COLO829 (cell line): ENCODE measurements at regions not wholly inside any gene's neighbourhood (a gene's known extent, or its start where the extent isn't known, plus 50 kb on each side); places are given as distances from the start of the nearest gene placed in this dataset.

Experiments
- DNase-seq: peaks from one replicate; pipeline ENCODE4 v3.0.0; 2012; ENCODE audit warnings: low spot score

- DNase-seq = peak; percentile 13
These were observed 632.4 kb downstream of the NYAP2 start for GRCh38 chr2:226031647-226032501.

DNA sequence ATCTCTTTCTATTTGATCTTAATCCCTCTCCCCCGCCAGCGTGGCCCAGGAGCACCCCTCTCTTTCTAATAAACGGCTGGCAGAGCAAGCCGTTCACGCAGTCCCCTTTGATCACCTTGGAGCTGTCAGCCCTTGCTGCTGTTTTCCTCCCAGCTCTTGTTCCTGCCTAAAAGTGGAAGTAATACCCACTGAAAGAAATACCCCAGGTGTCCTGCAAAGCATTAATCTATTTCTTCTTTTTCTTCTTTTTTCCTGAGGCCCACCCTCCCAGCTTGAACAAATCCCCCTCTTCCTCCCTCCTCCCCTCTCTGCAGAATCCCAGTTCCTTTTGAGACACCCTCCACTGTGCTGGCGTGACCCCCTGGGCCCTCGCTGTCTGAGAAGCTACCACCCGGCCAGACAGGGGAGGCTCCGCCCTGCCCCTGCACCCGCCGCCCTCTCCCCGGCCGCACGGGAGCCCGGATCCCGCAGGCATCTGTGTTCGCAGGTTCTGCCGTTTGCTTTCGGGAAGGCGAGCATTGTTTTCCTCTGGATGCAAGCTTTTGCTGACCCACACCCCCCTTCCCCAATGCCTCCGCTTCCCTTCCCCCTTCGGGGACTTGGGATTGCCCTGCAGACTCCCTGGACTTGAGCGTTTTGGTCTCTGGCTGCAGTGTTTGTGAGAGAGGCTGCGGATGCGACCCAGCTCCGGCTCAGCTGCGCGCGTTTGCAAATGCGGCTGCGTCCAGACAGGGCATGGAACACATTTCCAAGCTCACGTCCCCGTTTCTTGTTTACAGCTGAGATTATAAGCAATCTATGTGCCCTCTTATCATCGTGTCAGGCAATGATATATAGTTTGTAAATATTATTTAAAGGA, 631.5 kb downstream of the NYAP2 start:
- peak; percentile 38 for DNase-seq

DNA sequence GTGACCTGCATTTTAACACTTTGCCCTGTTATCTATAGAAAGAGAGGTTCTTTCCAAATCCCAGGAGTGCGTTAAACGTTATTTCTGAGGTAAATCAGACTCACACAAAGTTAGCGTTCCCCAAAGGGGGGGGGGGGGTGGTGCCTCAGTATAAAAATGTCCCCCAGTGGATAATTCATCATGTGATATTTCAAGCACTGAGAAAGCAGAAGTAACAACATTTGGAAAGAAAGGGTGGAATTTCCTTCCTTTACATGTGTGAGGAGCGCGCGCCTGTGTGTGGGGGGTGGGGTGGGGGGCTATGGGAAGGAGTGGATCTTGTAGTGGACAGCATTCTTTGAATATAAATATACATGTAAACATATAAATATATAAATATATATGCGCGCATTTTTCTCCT, 630.9 kb downstream of the NYAP2 start:
- DNase-seq = no peak

DNA sequence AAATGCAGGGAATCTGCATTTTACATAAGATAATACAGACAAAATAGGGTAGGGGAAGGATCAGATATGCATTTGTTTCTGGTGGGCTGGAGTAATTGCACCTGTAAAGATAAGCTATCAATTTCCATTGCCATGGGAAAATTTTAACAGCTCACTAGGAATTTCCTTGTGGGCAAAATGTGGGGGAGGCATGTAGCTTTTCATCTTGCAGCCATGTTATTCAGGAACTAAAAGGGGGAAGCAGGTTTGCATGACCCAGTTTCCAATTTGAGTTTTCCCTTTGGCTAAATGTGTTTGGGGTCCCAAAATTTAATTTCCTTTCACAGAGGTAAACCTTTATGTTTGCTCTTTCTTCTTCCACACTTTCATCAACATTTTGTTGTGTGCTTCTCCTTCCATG, 624.4 kb downstream of the NYAP2 start:
- no peak for DNase-seq

GRCh38 chr2:226023383-226023782, 623.9 kb downstream of the NYAP2 start:
- no peak for DNase-seq

GRCh38 chr2:226020956-226021355, 621.4 kb downstream of the NYAP2 start:
- DNase-seq = no peak

GRCh38 chr2:226020176-226020575, 620.7 kb downstream of the NYAP2 start:
- no peak for DNase-seq

DNA sequence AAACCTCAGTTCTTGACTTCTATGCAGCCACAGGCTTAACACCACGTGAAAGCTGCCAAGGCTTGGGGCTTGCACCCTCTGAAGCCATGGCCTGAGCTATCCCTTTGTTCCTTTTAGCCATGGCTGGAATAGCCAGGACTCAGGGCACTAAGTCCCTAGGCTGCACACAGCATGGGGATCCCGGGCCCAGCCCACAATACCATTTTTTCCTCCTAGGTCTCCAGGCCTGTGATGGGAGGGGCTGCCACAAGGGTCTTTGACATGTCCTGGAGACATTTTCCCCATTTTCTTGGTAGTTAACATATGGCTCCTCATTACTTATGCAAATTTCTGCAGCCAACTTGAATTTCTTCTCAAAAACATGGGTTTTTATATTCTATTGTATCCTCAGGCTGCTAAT, 619.1 kb downstream of the NYAP2 start:
- DNase-seq = no peak

DNA sequence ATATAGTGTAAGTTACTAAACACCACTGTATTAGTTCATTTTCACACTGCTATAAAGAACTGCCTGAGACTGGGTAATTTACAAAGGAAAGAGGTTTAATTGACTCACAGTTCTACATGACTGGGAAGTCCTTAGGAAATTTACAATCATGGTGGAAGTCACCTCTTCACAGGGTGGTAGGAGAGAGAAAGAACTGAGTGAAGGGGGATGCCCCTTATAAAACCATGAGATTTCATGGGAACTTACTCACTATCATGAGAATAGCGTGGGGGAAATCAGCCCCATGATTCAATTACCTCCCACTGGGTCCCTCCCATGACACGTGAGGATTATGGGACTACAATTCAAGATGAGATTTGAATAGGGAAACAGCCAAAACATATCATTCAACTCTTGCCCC, 618.0 kb downstream of the NYAP2 start:
- no peak for DNase-seq

- no peak for DNase-seq
These were observed 617.6 kb downstream of the NYAP2 start for GRCh38 chr2:226017107-226017506.

DNA sequence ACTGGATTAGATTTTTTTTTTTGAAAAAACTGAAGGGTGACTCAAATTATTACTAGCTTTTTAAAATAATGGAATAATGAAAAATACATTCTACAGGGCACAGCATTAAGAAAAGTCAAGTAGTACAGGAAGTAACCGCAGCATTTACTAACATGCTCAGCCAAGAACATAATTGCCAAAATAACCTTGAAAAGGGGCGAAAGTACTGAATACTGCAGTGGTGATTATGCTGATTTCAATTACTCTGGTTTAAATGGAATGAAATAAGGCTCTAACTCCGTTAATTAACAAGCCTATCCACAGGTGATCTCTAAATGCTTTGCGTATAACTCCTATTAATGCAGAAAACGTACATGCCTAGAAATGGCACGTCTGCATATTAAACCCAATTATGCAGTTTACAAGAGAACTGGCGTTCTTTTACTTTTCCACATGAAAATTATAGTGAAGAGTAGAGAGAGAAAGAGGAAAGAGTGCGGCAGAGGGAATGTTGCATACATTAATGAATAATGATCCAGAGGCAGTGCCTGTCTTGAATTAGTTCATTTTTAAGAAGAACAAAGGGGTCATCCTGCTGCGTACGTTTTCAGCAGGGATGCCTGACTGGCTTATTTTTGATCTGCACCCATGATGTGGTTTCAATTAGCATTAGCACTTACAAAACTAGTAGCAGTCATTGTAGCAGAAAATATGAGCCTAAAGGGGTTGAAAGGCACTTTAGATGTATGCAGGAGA, 612.4 kb downstream of the NYAP2 start:
- no peak for DNase-seq

DNA sequence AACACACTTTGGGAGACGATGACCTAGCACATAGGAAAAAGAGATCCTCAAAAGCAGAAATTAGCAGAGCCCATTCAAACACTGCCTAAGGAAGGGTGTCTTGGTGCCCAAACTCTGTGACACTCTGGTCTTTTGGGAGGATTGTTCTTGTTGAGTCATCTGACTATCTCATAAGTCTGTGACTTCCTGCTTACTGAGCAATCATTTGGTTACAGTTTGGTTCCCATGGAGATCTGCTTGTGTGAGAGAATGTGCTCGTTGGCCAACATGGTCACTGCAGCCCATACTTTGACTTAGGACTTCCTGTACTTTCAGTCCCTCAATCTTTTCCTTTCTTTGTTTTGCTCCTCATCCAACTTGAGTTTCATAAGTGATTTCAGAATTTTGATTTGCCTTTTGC, 602.9 kb downstream of the NYAP2 start:
- DNase-seq = peak; percentile 40

- DNase-seq = no peak
These were observed 602.2 kb downstream of the NYAP2 start for GRCh38 chr2:226001716-226002115.

- DNase-seq = no peak
These were observed 600.2 kb downstream of the NYAP2 start for GRCh38 chr2:225999692-226000091.

DNA sequence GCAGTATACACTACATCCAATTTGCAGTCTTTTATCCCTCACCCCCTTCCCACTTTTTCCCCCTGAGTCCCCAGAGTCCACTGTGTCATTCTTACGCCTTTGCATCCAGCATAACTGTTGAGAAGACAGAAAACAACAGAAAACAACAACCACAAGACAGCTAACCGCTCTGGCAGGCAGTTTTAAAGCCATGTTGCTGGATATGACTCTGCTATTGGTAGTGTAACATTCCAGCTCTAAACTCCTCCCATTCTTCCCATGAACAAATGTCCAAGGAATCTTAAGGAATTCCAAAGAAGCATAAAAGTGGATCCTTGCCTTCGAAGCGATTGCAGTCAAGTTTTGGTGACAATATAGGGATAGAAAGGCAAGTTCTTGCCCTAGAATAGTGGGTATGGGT, 599.1 kb downstream of the NYAP2 start:
- no peak for DNase-seq

DNA sequence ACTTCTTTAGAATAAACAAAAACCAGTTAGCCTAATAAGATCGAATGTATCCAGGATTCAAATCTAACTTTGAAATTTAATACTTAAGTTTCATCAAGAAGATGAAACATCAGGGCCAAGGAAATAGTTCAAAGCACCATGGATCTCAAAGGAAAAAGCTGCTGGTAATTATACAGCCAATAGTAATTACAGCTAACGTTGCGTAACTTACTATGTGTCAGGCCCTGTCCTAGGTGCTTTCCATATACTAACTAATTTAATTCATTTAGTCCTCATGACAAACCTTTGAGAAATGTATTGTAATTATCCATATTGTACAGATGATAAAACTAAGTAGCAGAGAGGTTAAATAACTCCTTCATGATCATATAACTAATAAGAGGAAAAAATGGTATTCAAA, 598.6 kb downstream of the NYAP2 start:
- no peak for DNase-seq

DNA sequence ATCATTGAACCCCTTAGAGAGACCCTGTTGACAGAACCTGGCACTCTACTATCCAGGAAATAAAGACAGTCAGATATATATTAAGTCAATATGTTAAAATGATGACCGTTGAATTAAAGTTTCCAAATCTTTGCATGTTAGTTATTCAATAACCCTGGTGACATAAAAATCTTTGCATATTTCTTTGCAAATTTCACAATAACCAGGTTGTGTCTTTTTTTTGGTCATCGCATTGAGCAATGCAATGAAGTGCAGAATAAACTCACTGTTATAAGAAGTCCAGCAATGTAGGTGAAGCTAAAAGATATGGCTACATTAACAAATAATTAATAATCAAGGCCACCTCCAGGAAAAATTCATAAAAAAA, 596.9 kb downstream of the NYAP2 start:
- DNase-seq = no peak

DNA sequence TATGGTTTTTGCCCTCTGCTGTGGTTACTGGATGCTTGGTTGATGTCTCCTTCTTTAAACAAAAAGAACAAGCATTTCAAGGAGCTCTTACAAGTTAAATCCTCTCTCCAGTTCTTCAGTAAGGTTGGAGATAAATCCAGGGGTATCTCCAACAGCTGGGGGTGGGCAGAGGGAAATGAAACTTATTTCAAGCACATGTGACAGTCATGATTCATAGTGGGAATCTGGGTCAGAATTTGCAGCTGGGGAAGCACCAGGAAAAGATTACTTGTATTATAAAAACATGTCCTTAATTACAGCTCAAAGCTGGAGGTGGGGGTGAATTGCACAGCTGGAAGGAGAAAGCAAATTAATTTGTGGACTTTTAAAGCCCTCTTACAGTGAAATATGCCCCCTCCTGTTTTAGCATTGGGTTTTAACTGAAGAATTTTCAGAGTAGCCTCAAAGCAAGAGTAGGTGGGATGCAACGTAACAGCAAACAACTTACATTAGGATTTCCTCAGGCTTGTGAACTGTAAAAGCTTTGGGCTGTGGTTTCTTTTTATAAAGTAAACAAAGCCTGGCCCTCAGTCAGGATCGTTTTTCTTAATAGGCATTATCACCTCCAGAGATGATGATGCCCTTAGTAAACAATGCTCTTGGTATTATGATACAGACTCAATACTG, 596.4 kb downstream of the NYAP2 start:
- DNase-seq = no peak

DNA sequence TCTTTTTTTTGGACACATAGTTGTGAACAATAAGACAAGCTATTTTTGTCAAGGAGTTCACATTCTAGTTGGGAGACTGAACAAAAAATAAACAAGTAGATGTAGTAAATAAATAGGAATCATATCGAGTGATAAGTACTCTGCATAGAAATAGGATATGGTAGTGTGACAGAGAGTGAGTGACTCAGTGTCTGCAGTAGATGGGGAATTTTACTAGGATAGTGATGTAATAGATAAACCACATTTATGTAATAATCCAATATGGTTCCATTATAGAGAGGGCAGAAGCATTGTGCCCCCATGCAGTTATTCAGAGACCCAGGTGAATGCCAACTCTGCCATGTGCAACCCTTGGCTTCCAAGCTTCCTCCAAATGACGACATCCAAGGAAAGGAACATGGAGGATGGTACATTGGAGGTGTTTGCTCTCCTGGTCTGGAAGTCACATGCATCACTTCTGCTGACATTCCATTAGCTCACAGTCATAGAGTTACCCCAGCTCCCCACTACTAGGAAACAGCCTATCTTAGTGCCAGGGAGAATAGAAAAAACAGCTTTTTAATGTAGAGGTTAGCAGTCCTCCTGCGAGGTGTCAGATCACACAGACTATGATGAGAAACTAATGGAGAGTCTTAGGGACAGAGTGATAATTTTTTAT, 595.4 kb downstream of the NYAP2 start:
- DNase-seq = no peak

GRCh38 chr2:225993430-225993829, 593.9 kb downstream of the NYAP2 start:
- no peak for DNase-seq

GRCh38 chr2:225989809-225990208, 590.3 kb downstream of the NYAP2 start:
- no peak for DNase-seq

DNA sequence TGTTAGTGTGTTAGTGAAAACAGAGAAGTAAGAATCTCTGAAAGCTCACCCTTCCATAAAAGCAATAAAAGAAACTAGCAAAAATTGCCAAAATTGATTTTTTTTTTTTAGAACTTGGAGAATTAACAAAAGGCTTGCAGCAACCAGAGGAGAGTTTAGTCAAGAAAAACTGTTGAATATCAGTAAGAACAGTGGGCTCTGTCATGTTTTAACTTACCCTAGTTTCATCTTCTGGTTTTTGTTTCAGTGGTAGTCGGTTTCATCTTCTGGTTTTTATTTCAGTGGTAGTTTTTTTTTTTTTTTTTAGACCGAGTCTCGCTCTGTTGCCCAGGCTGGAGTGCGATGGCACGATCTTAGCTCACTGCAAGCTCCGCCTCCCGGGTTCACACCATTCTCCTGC, 580.9 kb downstream of the NYAP2 start:
- no peak for DNase-seq
